VCaP (cell line): ENCODE measurements at regions not wholly inside any gene's neighbourhood (a gene's known extent, or its start where the extent isn't known, plus 50 kb on each side); places are given as distances from the start of the nearest gene placed in this dataset.

ENCODE experiments used
- H3K27ac ChIP-seq: fragments of 450-650 bp; 2 replicates; pipeline ENCODE4 v1.5.1; 2017
- TF ChIP-seq, protein P1 (sequence below): fragments of 450-650 bp; conservative IDR thresholded peaks from 2 replicates; pipeline ENCODE4 v1.5.1; 2017; ENCODE audit warnings: mild to moderate bottlenecking, moderate library complexity

DNA sequence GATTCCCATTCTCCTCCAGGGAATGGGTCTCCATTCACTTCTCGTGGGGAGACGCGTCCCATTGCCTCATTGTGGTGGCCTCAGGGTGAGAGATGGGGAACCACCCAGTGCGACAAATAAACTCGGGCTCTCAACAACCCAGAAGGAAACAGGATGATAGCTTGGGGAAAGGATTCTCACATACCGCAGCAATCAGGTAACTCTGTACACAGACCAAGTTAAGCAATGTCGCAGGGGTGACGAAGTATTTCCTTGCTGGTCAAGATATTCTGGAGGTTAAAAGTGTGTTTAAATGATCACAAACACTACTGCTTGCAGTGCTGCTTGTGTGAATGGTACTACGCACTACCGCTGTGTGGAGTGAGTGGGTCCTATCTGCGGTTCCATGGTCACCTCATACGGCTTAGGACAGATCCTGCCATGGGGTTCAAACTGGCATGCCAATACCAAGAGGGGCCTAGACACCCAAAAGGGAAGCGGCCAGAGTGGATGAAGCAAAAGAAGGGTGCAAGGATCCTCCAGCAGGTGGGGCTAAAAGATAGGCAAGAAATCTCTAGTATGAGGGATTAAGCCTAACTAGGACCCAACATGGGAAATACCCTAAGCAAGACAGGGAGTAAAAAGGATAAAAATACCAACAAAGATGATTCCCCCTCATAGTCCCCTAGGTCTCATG is 143.8 kb upstream of the TMEM106B start:
- no peak overlapping the region for H3K27ac ChIP-seq

DNA sequence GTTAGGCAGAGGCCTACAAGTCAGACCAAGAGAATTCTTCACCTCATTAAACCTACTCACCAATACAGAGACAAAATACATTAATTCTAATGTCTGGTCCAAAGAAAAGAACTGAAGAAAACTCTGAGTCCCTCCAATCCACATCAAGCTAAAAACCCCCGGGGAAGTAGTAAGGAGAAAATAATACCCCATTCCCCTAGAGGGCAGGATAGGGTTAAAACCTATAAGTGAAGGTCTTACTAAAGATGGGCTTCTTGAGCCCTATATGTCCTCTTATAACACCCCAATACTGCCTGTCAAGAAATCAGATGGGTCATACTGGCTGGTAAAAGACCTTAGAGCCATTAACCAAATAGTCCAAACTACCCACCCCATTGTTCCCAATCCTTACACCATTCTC is 141.3 kb upstream of the TMEM106B start:
- TF ChIP-seq, protein P1, sequence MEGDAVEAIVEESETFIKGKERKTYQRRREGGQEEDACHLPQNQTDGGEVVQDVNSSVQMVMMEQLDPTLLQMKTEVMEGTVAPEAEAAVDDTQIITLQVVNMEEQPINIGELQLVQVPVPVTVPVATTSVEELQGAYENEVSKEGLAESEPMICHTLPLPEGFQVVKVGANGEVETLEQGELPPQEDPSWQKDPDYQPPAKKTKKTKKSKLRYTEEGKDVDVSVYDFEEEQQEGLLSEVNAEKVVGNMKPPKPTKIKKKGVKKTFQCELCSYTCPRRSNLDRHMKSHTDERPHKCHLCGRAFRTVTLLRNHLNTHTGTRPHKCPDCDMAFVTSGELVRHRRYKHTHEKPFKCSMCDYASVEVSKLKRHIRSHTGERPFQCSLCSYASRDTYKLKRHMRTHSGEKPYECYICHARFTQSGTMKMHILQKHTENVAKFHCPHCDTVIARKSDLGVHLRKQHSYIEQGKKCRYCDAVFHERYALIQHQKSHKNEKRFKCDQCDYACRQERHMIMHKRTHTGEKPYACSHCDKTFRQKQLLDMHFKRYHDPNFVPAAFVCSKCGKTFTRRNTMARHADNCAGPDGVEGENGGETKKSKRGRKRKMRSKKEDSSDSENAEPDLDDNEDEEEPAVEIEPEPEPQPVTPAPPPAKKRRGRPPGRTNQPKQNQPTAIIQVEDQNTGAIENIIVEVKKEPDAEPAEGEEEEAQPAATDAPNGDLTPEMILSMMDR = no peak
- H3K27ac ChIP-seq = no peak overlapping the region

More for the DNA sequence above, 143.8 kb upstream of the TMEM106B start:
- TF ChIP-seq, protein P1 = peak; percentile 89

DNA sequence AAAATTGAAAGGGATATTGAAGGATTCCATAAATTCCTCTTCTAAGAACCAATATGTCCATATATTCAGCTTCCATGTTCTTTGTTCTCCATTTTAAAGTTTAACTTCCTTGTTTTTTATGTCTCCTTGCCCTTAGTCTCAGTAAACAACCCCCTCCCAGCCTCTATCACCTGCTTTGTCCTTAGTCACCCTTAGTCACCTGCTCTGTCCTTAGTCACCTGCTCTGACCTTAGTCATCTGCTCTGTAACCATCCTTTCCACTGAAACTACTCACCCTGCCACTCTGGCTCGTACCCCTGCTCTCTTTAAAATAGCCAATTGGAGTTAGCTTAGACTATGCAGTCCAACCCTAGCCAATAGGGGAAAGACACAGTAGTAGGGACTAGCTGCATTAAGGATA is 136.2 kb upstream of the TMEM106B start:
- TF ChIP-seq, protein P1 = no peak
- no peak overlapping the region for H3K27ac ChIP-seq

DNA sequence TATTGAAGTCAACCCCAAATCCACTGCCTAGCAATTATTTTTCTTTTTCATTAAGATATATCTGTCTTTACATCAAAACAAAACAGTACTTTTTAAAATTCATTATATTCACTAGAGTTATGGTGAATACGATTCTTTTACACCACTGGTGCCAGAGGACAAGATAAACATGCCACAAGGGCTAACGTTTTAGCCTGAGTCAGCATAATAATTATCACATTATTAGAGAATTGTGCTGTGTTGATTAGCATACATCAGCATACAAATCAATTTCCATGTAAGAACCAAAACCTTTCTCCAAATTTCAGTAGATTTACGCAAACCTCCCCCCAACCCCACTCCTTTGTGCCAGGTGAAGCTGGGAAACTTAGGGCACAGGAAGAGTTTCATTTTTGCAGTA is 131.1 kb upstream of the TMEM106B start:
- H3K27ac ChIP-seq = no peak overlapping the region
- TF ChIP-seq, protein P1 = no peak

DNA sequence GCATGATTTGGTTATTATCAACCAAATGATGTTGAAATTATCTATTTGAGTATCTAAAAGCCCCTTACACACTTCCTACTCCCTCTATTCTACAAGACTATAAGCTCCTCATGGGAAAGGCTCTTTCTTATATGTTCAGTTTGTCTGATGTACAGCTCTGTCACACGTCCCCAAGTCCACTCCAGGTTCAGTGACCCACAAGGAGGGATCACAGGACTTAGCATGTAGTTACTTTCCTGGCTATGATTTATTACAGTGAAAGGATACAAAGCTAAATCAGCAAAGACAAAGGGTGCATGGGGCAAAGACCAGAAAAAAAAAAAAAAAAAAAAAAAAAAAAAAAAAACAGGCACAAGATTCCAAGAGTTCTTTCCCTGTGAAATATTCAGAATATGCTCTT is 125.6 kb upstream of the TMEM106B start:
- TF ChIP-seq, protein P1 = no peak
- H3K27ac ChIP-seq = no peak overlapping the region

DNA sequence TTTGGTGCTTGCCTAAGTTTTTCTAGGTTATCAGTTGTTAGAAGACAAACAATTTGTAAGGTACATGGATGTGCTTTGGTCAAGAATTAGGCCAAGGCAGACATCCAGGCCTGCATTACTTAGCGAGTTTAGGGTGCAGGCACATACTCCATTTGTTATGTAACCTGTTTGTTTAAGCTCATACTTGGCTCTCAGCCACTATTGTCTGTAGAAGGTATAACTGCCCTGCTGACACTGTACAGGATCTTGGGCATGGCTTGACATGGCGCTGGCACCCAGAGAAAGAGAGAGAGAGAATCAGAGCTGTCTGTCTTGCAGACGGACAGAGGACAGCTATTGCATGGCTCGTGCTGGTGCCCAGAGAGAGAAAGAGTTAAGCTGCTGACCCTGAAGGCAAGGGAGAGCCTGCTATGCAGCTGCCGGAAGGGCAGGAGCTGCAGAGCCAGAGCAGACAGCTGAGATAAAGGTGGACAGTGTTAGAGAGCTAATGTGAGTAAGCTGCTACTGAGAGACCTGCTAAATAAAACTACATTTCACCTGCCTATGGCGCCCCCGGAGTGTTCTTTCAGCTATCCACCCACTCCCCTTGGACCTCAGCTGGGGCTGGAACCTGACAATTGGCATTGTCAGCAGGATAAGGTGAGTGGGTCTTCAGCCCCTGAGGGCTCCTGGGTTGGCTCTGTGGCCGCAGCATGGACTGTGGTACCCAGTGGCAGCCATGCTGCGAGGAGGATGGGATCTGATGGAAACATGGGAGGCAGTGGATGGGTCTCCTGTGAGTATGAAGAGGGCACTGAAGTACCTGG is 120.9 kb upstream of the TMEM106B start:
- TF ChIP-seq, protein P1 = no peak
- no peak overlapping the region for H3K27ac ChIP-seq

DNA sequence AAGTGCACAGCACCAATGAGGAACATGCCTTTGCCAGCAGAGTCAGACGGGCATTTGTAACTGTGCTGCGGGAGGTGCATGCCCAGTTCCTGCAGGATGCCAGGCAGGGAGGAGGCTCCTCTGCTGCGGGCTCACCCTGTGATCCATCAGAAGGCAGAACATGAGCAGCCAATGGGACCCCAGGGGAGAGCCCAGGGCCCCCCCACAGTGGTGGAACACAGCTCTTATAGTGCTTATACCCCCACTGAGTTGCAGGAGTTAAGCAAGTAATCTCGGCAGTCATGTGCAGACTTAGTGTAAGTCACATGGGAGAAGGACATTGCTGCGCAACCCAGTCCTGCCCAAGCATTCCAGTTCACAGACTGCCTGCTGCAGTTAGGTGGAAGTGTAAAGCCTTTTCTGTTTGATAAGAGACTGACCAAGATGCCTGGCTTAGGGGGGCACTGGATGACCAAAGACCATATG is 120.3 kb upstream of the TMEM106B start:
- TF ChIP-seq, protein P1 = no peak
- no peak overlapping the region for H3K27ac ChIP-seq
